CMK (cell line): ENCODE measurements at regions not wholly inside any gene's neighbourhood (a gene's known extent, or its start where the extent isn't known, plus 50 kb on each side); places are given as distances from the start of the nearest gene placed in this dataset.
"Not testable (repeated sequence)": the region's sequence is repeated elsewhere in the genome, so short reads cannot be mapped to it uniquely, and the experiment has no call there.

Source experiments
- DNase-seq: peaks from one replicate; pipeline ENCODE4 v3.0.0-alpha.2; 2010; ENCODE audit warnings: low read depth

DNA sequence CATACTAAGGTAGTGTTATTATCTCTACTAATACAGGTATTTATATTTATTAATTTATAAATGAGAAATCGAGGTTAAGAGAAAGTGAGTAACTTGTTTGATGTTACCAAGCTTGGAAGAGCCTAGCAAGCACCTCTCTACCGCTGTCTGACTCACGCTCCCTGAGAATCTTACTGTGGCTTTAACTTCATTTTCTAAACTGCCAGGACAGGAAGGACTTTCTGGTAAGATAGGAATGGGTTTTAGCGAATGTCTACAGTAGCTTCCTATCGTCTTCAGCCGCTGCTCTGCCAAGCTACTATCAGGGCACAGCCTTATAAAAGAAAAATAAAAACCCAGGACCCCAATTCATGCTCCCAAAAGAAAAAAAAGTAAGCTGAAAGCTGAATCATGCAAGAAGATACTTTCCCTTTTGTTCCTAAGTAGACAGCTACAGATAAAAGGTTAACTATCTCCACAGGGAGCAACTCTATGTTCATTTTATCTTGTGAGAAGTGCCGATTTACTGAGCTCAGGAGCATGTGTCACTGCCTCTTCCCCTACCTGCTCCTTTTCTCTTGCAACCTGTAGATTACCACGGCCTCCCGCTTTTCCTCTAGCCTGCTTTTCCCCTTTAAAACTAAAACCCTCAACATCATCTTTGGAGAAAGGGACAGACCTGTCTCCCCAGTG, 60.2 kb downstream of the THNSL1 start:
- DNase-seq, result peak; percentile 56

DNA sequence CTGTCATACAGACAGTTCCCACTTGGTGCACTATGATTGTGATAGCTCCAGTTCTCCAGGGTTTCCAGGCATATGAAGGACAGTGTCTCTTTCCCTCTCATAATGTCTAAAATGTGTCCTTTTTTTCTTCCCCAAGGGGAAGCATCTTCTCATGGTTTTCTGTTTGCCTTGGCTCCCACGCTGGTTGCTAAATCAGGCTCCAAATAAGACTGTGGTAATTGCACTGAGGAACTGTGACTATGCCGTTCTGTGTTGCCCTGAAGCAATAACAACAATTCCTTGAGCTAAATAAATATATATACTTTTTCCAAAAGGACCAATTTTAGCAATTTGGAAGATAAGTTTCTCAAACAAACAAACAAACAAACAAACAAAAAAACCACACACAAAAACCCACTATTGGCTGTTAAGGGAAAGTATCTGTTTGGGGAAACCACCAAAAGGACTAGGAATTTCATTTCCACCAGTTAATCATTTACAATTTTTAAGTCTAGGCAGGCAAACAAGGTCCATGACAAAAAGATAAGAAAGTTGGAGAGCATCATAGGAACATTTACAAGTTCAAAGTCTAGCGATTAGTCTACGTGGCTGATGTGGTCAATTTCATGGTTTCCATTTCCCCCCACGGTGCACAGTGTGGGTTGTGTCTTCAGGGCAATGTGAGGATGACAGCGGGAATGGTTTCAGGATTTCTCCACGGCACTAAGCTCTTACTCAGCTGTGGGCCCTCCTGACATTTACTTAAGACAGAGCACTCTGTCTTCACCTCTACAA, 62.4 kb downstream of the THNSL1 start:
- no peak for DNase-seq

DNA sequence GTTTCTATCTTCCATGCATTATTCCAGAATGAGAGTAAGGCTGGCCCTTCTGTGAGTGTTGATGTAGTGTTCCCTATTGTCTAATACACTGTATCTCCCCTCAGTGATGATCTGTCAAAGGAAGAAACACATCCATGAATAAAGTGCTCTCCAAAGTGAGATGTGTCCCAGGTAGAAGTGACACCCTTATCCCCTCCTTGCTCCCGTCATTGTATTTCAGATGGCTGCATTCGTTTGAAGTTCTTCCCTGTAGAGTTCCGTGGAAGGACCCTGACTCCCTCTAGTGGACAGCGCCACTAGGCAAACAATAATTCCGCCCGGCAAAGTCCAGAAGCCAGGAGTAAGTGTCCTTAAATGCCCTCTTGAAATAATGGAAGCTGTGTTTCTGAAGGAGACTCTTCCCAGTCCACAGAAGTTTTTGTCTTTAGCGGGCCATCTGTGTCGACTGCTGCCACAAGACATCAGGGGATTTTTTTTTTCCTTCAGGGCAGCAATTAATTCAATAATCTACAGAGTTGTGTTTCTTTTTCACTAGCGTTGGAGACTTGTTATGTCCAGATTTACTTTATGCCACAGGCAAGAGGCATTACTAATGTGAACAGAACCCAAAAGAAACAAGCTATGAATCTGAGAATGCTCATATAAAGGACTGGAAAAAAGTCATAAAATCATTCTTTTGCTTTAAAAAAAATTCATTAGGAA, 64.6 kb downstream of the THNSL1 start:
- peak; percentile 24 for DNase-seq

DNA sequence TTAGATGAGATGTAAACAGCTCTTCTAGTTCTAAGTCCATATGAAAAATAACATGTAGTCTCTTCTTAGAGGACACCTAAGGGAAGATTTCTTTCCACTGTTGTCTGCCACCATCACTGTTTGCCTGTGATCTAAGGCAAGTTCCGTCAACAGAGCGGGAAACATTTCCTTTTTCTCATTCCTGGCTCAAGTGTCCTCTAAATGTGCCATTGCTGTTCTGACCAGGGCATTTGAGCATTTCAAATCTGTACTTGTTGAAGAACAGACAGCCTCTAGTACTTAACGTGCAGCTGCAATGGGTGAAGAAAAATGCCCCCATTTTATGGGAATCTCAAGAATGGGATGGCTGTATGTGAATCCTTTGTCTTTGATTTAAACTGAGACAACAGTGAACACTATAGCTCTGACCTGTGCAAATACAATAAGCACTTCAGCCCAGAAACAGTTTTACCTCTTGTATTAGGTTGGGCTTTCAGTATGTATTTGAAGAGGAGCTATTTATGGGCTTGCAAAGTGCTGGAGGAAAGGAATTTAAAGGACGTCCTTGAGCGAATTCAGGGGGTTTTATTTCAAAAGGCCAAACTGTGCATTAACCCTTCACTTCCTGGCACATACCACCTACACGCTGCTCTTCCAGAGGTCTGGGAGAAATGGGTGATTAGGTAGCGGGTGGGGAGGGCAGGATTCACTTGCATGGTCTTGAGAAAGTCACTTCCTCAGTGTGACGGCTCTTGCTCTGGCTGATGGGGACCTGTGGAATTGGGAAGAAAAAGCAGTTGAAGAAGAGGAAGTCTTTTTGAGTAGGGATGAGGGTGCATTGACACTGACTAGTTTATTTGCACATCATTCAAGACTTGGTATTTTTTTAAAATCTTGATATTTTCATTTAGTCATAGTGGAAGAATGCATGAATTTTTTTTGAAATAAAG, 66.1 kb downstream of the THNSL1 start:
- no peak for DNase-seq

DNA sequence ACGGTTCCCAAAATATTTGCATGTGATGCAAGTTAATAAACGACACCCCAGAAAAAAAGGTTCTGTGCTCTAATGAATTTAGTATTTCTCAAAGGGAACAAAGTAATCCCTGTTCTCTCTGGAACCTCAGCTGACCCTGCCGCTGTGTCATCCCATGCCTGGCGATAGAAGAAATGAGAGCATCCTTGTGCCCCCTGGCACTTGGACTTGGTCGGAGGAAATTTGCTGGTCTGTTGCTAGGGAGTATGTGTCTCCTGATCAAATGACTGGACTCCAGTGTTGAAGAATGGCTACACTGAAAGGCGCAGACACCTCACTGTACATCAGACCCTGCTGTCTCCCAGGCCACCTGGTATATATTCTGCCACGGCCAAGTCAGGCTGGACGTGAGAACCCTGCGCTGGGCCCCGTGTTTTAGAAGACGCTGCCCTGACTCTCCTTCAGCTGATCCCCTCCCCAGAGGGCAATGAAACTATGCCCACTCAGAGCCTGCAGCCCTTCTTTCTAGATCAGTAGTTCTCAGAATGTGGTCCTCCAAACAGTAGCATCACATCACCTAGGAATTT, 67.2 kb downstream of the THNSL1 start:
- DNase-seq, result no peak

DNA sequence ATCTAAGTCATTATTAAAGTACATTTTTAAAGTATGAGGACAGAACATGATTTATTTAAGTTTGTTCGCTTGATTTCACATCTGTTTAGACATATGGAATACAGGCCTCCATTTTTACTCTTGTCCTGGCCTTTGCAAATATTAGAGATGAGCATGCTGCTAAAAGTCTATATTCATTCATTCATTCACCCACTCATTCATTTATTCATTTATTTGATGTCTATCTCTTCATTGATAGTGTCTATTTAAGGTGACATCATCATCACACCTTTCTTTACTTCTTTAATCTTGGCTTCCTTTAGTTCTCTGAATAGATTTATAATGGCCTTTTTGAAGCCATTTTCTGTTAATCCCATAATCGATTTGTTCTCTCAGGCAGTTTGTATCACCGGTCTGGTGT, 68.0 kb downstream of the THNSL1 start:
- no peak for DNase-seq

DNA sequence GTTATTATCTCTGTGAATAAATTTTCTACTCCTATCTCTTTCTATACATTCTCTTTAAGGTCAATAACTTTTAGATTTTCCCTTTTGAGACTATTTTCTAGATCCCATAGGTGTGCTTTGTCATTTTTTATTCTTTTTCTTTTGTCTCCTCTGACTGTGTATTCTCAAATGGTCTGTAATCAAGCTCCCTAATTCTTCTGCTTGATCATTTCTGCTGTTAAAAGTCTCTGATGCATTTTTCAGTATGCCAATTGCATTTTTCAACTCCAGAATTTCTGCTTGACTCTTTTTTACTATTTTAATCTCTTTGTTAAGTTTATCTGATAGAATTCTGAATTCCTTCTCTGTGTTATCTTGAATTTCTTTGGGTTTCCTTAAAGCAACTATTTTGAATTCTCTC, 78.2 kb downstream of the THNSL1 start:
- DNase-seq, result no peak

DNA sequence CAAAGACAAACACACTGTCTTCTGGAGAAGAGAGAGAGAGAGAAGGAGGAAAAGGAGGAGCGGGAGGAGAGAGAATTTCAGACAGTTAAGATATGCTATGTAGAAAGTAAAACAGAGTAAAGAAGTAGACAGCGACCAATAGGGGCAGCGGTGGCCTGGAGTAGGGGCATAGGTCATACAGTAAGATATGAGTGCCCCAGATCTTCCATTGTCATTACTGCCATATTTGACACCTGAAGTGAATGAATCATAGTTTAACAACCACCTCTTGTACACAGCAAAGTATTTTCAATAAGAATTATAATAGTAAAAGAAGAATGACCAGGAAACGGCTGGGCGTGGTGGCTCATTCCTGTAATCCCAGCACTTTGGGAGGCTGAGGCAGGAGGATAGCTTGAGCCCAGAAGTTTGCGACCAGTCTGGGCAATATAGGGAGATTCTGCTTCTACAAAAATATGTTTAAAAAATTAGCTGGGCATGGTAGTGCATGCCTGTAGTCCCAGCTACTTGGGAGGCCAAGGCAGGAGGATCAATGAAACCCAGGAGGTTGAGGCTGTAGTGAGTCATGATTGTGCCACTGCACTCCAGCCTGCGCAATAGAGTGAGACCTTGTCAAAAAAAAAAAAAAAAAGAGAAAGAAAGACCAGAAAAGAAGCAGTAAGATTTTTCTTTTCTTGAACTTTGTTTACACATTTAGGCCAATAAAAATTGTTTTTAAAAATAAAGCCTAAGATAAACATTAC, 77.0 kb upstream of the GPR158 start:
- DNase-seq, result no peak

DNA sequence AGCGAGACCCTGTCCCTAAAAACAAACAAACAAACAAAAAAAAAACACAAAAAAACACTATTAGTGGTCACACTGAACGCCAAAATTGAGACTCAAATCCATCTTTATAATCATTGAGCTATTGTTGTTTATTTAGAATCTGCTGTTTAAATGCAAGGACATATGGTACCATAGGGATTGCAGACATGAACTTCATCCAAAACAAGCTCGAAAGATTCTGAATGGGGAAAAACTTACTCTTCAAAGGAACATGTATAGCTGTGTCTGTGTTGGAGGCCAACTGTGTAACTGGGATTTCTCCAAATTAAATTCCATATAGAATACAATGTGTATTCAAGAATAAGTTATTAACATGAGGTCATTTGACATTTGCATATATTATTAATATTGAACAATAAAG, 74.7 kb upstream of the GPR158 start:
- no peak for DNase-seq

DNA sequence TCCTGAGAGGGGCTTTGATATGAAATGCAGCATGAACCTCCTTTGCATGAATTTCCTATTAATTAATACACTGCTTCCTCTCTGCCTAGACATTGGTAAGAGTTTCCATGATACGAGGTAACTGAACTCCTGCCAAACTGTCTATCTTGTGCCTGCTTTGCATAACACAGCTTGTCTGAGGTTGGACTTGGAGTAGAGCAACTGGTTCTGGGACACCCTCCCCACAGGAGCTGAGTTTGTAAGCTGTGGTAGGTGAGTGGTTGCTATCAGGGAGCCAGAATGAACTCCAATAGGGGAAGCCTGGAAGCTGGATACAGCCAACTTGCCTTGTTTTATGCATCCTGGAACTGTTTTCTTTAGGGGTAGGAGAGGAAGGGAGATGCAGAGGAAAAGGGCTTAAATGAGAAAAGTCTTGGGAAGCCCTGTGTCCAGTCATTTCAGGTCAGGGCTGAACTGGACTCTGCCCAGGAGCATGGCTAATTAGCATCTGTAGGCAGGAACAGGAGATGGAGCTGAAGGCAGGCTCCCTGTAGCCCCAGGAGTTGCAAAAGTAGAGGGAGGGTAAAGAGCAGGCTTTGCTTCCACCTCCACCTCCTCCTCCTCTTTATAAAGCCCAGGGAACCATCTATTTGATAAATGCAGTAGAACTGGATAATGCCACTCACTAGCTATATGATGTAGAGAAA, 73.2 kb upstream of the GPR158 start:
- DNase-seq, result no peak

DNA sequence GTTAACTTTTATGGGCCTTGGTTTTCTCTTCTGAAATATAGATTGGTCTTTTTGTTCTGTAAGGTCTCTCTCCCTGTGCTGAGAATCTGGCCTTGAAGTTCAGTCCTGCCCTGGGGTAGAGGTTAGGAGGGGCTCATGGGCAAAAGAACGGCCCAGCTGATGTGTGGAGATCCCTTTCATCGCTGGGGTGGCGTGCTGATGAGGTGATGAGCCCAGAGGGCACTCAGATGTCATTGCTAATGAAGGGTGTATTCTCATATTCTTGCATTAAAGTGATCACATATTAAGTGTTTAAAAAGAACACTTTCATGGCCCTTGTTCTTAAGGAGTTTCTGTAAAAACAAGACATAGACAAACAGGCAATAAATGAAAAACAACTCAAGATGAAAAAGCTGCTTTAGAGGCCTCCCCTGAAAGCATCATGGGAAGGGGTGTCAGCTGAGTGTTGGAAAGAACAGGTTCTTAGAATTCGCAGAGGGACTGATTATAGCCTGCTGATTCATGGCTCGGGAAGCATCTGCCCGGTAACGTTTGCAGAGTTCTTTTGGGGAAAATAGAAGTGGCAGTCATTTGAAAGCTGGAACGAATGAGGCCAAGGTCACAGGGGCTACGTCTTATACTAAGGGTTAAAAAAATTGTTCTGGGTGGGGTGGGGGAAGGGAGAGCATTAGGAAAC, 72.5 kb upstream of the GPR158 start:
- no peak for DNase-seq

DNA sequence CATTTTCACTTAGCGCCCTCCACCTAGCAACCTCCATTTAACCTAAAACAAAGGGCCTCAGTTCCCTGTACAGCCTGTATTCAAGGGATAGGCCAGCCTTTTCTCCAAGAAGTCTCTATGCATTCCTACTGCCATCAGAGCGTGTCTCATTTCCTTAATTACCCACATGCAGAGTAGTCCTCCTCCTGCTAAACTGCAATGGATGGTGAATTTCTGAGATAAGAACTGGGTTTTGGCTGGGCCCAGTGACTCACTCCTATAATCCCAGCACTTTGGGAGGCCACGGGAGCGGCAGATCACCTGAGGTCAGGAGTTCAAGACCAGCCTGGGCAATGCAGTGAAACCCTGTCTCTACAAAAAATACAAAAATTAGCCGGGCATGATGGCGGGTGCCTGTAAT, 71.1 kb upstream of the GPR158 start:
- DNase-seq, result no peak

DNA sequence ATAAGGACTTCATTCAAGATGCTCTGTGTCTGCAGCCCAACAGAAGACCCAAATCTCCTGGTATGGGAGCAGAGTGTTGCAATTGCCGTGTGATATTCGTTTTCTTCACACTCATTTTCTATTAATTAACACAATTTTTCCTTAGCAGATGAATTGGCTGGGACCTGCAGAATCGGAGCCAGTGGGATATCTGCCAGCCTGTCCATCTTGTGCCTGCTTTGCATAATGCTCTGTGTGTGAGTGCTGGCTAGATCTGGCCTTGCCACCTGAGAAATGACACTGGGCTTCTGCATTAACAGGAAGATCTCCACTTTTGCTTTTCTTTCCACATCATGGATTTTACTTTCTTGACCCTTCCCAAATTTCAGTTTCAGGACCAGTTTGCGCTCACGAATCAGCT, 70.4 kb upstream of the GPR158 start:
- DNase-seq, result no peak

DNA sequence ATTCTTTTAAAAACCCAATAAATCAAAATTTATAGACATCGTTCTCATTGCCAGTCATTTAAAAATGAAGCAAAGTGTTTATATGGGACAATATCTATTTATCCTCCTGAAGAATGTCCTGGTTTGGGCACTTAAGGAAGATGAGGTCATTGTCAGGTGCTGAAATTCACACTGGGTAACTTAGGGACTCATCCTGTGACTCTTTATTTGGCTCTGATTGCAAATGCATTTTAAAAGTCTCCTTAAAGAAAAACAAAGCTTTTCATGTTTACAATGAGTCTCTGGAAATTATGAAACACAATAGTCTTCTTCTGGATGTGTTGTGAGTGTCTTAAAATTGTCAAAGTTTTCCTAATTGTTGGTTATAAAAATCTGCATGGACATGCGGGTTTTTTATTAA, 69.5 kb upstream of the GPR158 start:
- no peak for DNase-seq

DNA sequence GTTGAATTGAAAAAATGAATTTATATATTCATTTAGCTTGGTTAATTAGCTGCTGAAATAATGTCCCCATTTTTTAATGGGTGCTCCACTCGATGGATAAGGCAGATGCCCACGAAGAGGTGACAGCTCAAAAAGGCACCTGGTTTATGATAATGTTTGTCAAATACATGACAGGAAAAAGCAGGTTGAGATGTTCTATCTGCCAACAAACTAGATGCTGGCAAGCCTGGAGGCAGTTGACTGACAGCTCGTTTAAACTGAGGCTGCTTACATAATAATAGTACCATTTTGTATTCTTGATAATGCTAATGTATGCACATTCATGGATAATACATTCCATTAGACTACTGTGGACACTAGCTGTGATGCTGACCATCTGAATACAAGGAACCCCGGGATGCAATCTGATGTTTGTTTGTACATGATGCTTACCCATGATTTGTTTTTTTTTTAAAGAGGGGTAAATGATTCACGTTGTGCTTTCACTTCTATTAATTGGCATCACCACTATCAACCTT, 69.0 kb upstream of the GPR158 start:
- DNase-seq, result no peak

DNA sequence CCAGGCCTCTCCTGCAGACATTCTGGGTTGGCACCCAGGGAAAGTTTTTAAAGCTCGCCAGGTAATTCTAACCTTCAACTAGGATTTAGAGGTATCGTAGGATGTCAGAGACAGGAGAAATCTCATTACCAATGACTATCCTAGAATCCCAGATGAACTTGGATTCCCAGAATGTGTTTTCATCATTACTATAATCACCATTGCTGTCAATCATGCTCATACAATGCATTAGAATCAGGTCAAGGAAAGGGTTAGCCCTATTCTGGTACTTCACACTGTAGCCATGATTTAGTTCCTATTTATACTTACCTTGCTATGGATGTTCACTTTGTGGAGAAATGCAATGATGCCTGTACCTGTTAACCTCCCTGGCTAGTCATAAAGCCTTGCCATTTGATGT, 67.0 kb upstream of the GPR158 start:
- no peak for DNase-seq

DNA sequence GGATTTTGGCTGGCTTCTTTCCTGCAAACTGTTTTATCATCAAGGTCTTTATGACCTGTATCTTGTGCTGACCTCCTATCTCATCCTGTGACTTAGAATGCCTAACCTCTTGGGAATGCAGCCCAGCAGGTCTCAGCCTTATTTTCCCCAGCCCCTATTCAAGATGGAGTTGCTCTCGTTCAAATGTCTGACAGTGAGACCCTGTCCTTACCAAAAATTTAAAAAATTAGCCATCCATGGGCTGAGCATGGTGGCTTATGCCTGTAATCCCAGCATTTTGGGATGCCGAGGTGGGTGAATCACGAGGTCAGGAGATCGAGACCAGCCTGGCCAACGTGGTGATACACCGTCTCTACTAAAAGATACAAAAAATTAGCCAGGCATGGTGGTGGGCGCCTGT, 64.9 kb upstream of the GPR158 start:
- not testable (repeated sequence) for DNase-seq

DNA sequence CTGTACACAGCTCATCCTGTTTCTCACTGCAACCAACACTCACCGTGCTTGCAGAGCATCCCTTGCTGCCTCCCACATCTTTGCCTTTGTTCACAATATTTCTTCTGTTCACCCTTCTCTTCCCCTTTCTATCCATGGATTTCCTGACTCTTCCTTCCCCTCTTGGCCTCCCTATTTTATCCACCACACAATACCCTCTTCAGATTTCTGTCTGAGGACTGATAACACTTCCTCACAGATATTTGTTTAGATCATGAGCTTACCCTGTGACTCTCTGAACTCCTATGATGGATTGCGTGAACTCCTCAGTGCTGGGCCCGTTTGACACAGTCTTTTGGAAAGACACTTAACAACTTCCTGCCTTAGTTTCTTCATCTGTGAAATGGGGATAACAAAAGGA, 62.8 kb upstream of the GPR158 start:
- DNase-seq, result no peak

DNA sequence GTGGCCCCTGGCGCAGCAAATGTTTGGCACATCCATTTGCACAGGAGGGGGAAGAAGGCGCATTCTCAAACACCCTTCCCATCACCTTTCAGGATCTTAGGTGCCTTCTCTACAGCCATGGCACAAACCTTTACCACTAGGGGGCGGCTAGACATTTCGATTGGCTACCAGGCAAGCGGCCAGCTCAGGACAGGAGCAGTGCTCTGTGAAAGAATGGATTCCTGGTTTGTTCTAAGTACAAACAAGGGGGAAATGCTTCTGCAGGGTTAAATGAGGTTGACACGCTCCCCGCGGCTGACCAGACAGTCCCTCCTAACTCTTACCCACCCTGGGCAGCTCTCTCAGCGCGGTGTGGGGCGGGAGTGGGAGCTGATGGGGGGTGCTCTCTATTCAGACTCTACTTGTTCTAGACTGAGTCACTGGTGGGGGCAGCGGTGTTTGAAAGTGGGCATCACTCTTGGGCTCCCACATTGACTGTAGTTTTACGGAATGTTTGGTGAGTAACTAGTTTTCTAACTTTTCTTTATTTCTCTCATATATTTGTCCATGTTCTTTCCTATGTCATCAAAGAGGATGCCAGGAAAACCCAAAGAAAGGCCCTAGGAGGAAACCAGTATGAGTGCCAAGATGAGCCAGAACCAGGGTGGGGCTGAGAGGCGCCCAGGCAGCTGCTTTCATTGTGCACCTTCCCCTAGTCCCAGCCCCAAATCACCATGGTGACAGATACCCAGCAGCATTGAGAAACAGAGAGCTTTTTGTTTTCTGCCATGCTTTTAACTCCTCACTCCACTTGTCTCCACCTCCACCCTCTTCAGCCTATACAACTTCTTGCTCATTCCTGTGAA, 61.4 kb upstream of the GPR158 start:
- peak; percentile 14 for DNase-seq
